Keratinocyte (primary cell): ENCODE measurements at regions not wholly inside any gene's neighbourhood (a gene's known extent, or its start where the extent isn't known, plus 50 kb on each side); places are given as distances from the start of the nearest gene placed in this dataset.

Experiments used
- EZH2 ChIP-seq: IDR thresholded peaks from one replicate; pipeline ENCODE4 v1.6.1; 2012; ENCODE audit warnings: inconsistent platforms, mild to moderate bottlenecking, low read length, moderate library complexity
- TF ChIP-seq, protein P1 (sequence below), 3 experiments: IDR thresholded peaks in 1 of 3; conservative IDR thresholded peaks in 1 of 3; optimal IDR thresholded peaks in 1 of 3; 2 replicates in 2 of 3; 3 replicates in 1 of 3; pipeline versions ENCODE3 to v1.5.1; 2011; ENCODE audit warnings: low read length in 3 of 3, mild to moderate bottlenecking in 3 of 3, moderate library complexity in 2 of 3, control low read depth in 1 of 3, inconsistent platforms in 1 of 3; ENCODE audit not compliant: insufficient read depth in 2 of 3; ENCODE audit errors: extremely low read depth in 1 of 3

DNA sequence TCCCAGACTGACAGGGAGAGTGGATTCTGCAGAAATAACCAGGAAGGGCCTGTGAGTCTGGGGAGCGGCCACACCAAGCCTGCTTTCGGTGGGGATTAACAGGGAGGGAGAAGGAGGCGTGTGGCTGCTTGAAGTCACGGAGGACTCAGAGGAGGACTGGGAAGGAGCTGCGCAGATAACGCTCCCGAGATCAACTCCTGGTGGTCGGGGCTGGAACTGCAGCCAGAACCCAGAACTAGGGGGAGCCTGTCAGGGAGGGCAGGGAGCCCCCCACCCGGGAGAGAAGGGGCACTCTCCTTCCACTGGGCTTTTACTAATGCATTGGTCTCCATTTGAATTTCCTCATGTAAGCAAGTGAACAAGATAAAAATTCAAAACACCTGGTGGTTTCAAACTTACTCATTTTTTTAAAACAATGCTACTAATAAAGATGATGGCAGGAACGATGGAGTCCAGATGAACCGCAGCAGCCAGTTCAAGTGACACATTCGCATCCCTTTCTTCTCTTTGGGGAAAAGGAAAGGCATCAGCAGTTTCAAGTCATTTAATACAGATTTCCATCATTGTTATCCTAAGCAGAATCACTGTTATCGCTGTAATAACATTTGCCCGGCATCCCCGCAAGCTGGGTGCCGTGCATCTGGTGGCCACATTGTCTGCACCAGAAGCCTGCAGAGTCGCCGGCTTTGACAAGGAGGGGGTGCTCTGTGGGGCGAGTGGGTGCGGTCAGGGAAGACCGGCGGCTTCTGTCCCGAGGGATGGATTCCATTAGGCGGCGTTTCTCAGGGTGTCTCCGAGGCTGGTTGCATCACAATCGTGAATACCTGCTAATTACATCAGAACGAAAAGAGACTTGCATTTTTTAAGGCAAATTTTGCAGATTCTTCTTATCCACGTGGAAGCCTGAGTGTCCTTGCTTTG is 183.0 kb downstream of the FOXL1 start:
- TF ChIP-seq EZH2, result no peak
- TF ChIP-seq, protein P1, sequence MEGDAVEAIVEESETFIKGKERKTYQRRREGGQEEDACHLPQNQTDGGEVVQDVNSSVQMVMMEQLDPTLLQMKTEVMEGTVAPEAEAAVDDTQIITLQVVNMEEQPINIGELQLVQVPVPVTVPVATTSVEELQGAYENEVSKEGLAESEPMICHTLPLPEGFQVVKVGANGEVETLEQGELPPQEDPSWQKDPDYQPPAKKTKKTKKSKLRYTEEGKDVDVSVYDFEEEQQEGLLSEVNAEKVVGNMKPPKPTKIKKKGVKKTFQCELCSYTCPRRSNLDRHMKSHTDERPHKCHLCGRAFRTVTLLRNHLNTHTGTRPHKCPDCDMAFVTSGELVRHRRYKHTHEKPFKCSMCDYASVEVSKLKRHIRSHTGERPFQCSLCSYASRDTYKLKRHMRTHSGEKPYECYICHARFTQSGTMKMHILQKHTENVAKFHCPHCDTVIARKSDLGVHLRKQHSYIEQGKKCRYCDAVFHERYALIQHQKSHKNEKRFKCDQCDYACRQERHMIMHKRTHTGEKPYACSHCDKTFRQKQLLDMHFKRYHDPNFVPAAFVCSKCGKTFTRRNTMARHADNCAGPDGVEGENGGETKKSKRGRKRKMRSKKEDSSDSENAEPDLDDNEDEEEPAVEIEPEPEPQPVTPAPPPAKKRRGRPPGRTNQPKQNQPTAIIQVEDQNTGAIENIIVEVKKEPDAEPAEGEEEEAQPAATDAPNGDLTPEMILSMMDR (optimal IDR thresholded peaks at IDR 0.05 in 1 of 3, IDR thresholded peaks at IDR 0.05 in 1 of 3, conservative IDR thresholded peaks at IDR 0.05 in 1 of 3; ENCODE audit: extremely low read depth in 1 of 3, insufficient read depth in 2 of 3, low read length in 3 of 3), result peak; percentile 80 to 92 (median 85)
